ENCODE measurements at regions not wholly inside any gene's neighbourhood (a gene's known extent, or its start where the extent isn't known, plus 50 kb on each side); places are given as distances from the start of the nearest gene placed in this dataset.

DNA sequence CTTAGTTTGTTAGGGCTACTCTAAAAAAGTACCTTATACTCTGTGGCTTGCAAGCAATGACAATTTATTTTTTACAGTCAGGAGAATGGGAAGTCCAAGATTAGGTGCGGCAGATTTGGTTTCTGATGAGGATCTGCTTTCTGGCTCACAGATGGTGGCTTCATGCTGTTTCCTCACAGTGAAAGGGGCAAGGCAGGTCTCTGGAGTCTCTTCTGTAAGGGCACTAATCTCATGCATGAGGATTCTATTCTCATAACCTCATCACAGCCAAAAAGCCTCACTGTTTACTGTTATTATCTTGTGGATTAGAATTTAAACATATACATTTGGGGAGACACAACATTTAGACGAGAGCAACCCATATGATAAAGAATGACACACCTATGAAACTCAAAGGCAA is 1957.4 kb upstream of the SEL1L start:
- DNase-seq: no peak

DNA sequence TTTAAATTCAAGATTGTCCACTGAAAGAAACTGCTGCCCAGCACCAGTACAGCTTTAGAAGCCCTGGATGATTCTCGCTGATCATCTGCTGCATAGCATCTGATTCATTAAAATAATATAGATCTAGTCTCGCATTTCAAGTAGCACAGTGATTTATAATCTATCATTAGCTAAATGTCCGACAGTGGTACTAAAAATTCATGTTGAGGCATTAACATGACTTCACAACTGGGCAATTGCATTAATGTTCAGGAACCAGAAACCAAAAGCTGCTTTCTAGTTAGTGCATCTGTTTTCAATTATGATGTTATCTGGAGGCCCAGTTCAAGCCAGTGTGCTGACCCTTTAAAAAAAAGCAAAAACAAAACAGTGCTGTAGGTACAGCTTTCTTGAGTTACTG is 1987.2 kb upstream of the SEL1L start:
- no peak for DNase-seq

DNA sequence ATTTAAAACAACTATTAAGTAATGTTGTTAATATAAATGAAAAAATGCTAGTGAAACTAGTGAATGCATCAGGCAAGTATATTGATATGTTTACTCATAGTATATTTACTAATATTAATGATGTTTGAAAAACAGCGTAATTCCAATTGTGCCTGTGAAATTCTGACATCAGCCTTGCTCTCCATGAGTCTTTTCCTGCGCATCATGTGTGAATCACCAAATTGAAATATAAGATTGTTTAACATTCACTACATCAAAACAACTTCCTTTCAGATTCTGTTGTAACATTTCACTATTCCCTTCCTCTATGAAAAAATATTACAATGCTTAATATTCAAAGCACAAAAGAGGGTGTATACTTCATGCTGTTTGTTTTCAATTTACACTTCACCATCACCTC is 1995.9 kb upstream of the SEL1L start:
- DNase-seq: no peak

- no peak for DNase-seq
Observed at GRCh38 chr14:83533734-83534133, 1996.2 kb upstream of the FLRT2 start.

- DNase-seq: no peak
Observed at GRCh38 chr14:83534995-83535394, 1994.9 kb upstream of the FLRT2 start.

DNA sequence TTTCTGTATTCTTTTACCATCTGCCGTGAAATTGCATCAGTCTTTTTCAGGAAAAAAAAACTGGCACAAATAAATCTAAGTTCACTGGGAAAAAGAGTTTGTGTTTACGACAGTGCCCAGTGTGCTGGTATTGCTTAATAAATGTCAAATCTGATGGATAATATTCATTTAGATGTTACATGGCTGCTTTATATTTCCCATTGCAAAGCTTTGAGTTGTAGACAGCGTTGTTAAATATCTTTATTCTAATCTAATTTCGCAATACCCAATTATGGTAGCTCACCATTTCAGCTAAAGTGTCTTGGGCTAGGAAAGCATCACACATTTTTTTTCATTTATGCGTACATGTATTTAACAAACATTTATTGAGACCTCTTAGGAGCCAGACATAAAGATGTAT is 1994.5 kb upstream of the FLRT2 start:
- DNase-seq: no peak

DNA sequence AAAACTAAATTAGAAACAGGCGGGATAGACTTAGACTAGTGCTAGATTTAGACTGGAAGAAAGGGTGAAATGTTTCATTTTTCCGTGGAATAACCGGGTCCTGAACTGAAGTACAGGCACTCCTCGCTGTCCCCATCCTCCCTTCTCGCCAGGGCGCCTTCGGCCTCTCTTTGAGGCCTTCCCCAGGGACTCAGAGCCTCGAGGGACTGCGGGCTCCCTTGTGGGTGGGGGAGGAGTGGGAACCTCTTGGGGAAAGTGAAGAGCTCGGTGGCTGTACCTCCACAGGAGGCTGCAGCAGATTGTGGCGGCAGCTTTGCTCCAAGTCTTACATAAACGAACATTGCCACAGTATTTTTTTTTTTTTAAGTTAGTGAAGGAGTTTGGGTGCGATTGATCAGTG is 1988.8 kb upstream of the FLRT2 start:
- no peak for DNase-seq

DNA sequence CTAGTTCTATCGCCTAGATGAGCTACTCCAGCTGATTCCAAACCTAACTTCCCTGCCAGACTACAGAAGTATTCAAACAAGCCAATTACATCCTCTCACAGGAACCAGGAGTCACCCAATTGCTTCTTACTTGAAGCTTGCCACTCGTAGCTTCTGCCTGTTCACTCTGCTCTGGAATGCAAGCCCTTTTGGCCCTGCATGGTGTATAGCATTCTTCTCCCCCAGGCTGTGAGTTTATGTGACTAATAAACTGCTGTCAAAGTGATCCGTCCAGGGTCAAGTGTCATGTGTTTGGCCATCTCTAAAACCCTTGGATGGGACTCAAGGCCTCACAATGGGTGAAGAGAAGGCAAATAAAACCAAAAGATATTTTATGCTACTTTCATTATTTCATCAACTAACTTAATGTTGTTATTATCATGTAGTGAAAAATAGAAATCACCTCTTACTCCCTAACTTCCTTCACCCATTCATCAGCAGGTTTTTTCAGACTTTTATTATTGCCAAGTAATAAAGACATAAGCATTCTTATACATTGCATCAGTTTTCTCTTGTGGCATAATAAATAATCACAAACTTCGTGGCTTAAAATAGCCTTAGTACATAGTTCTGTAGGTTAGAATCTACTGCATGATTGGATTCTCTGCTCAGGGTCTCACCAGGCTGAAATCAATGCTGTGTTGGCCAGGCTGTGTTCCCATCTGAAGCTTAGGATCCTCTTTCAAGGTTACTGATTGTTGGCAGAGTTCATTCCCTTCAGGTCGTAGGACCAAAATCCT is 1981.7 kb upstream of the FLRT2 start:
- no peak for DNase-seq

- no peak for DNase-seq
Observed at GRCh38 chr14:83556065-83556464, 1973.9 kb upstream of the FLRT2 start.

GRCh38 chr14:83556746-83557453 is 1973.0 kb upstream of the FLRT2 start:
- DNase-seq: no peak

DNA sequence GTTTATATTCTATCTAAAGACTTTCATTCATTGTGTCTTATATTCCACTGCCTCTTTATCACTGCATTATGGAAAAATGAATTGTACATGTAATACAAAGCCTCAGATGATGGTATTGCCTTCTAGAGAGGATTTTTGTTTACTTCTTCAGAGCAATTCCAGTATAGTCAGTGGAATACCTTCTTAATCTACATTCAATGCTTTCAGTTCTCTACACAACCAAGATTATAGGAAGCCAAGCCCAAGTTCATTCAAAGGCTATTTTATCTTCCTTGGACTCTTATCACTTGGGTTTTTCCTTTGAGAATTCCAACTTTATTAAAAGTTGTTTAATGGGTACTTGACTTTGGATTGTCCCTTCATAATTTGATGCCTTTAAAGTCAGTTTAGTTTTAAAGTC is 1971.0 kb upstream of the FLRT2 start:
- no peak for DNase-seq

- DNase-seq: no peak
Observed at GRCh38 chr14:83559721-83560120, 1970.2 kb upstream of the FLRT2 start.

DNA sequence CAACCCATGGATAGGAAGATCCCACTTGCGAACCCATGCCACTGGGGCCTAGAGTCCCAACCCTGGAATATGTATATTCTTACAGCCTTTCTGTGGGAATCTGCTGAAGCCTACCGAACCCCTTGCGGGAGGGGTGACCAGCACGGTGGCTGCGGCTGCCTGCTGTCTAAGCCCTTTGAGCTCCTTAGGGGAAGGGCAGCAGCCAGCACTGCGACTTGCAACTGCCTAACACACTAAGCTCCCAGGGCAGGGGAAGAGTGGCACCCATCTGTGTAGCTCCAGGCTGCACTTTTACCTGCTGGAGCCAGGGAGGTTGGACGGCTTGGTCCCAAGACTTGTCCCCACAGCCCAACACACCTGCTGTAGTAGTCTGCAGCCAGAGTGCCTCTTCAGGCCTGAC is 1968.7 kb upstream of the FLRT2 start:
- DNase-seq: no peak

GRCh38 chr14:83566567-83566966 is 1963.4 kb upstream of the FLRT2 start:
- no peak for DNase-seq

GRCh38 chr14:83568141-83568540 is 1961.8 kb upstream of the FLRT2 start:
- no peak for DNase-seq

GRCh38 chr14:83575301-83575700 is 1954.6 kb upstream of the FLRT2 start:
- no peak for DNase-seq

DNA sequence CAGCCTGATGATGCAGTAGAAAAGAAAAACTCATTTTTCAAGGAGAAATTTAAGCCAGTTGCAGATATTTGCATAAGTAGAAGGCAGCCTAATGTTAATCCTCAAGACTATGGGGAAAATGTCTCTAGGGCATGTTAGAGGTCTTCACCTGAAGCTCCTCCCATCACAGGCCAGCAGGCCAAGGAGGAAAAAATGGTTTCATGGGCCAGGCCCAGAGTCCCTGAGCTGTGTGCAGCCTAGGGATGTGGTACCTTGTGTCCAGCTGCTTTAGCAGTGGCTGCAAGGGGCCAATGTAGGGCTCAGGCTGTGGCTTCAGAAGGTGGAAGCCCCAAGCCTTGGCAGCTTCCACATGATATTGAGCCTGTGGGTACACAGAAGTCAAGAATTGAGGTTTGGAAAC is 1946.7 kb upstream of the FLRT2 start:
- DNase-seq: no peak

GRCh38 chr14:83594874-83595273 is 1935.1 kb upstream of the FLRT2 start:
- no peak for DNase-seq

DNA sequence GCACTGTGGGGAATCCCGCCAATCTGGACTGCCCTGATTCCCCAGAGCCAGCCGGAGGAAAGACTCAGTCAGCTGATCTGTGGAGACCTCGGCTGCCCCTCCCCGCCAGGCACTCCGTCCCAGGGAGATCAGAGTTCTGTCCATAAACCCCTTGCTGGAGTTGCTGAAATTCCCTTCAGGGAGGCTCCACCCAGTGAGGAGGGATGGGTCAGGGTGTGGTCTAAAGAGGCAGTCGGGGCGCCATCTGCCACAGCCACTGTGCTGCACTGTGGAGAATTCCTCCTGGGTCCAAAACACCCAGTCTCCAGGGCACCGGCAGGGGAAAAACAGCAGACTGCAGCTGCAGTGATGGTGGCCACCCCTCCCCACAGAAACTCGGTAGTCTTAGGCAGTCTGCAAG is 1922.3 kb upstream of the FLRT2 start:
- DNase-seq: no peak

GRCh38 chr14:83611491-83611890 is 1918.5 kb upstream of the FLRT2 start:
- DNase-seq: no peak

DNA sequence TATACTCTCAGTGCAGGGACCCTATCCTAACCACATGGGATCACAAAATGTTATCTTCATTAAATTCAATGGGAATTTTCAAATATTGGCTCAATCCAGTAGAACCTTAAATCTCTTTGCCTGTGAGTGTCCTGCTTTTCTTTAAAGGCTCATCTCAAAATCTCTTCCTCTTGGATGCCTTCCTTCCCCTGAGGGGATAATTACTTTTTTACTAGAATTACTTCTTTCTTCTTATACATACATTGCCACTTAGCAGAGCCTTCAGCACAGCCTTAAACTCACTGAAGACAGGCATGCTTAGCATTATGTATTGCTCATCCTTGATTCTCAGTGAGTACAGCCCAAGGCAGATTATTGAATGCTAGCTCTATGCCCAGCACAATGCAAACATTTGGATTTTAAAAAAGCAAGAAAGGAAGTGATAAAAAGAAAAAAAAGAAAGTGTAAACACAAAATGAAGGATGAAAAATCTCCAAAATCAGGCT is 1918.0 kb upstream of the FLRT2 start:
- DNase-seq: no peak

- DNase-seq: no peak
Observed at GRCh38 chr14:83614956-83615355, 1915.0 kb upstream of the FLRT2 start.

DNA sequence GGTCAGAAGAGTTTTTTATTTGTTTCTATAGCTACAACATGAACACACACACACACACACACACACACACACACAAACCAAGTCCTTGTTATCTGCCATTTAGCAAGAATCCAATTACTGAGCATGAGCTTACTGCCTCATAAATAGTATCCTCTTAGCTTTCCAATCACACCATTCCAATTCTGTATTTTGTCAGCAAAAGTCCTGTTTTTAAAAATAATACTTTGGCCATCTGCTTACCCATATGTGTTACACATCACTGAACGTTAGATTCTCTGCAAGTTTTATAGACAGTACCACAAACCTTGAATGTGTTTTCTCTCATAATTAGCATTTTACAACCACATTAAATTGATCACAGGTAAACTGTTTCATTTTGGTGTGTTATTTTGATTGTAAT is 1905.4 kb upstream of the FLRT2 start:
- DNase-seq: no peak
